HG03439 (cell line): ENCODE measurements at regions not wholly inside any gene's neighbourhood (a gene's known extent, or its start where the extent isn't known, plus 50 kb on each side); places are given as distances from the start of the nearest gene placed in this dataset.

Experiments
- ATAC-seq: cut with Tn5 transposase; IDR thresholded peaks from one replicate; pipeline ENCODE4 v1.9.1; 2021; ENCODE audit warnings: mild to moderate bottlenecking, moderate library complexity; ENCODE audit not compliant: unreplicated experiment

- no peak for ATAC-seq
Measured at GRCh38 chr1:87194271-87194774, 134.4 kb upstream of the LMO4 start.

- ATAC-seq = no peak
Measured at GRCh38 chr1:87194856-87195255, 133.8 kb upstream of the LMO4 start.

- ATAC-seq = no peak
Measured at GRCh38 chr1:87196110-87196827, 132.4 kb upstream of the LMO4 start.

- no peak for ATAC-seq
Measured at GRCh38 chr1:87197156-87197555, 131.5 kb upstream of the LMO4 start.

- ATAC-seq = no peak
Measured at GRCh38 chr1:87197641-87198040, 131.0 kb upstream of the LMO4 start.

- ATAC-seq = no peak
Measured at GRCh38 chr1:87200875-87201638, 127.6 kb upstream of the LMO4 start.

GRCh38 chr1:87201768-87202167 lies 126.9 kb upstream of the LMO4 start:
- no peak for ATAC-seq

- no peak for ATAC-seq
Measured at GRCh38 chr1:87202451-87202850, 126.2 kb upstream of the LMO4 start.

- ATAC-seq = peak; percentile 83
Measured at GRCh38 chr1:87202922-87203655, 125.6 kb upstream of the LMO4 start.

- ATAC-seq = no peak
Measured at GRCh38 chr1:87203904-87204303, 124.8 kb upstream of the LMO4 start.

- no peak for ATAC-seq
Measured at GRCh38 chr1:87204441-87204840, 124.2 kb upstream of the LMO4 start.

GRCh38 chr1:87204921-87205320 lies 123.8 kb upstream of the LMO4 start:
- ATAC-seq = no peak

- no peak for ATAC-seq
Measured at GRCh38 chr1:87206044-87206831, 122.4 kb upstream of the LMO4 start.

- no peak for ATAC-seq
Measured at GRCh38 chr1:87208080-87208479, 120.6 kb upstream of the LMO4 start.

- ATAC-seq = no peak
Measured at GRCh38 chr1:87208931-87209330, 119.7 kb upstream of the LMO4 start.

GRCh38 chr1:87210151-87210550 lies 118.5 kb upstream of the LMO4 start:
- no peak for ATAC-seq

- no peak for ATAC-seq
Measured at GRCh38 chr1:87212431-87213134, 116.1 kb upstream of the LMO4 start.

- no peak for ATAC-seq
Measured at GRCh38 chr1:87213135-87213515, 115.6 kb upstream of the LMO4 start.

- no peak for ATAC-seq
Measured at GRCh38 chr1:87215592-87215991, 113.1 kb upstream of the LMO4 start.

GRCh38 chr1:87218618-87219017 lies 110.1 kb upstream of the LMO4 start:
- no peak for ATAC-seq
